ENCODE measurements at regions not wholly inside any gene's neighbourhood (a gene's known extent, or its start where the extent isn't known, plus 50 kb on each side); places are given as distances from the start of the nearest gene placed in this dataset.

- TF ChIP-seq, protein P1, sequence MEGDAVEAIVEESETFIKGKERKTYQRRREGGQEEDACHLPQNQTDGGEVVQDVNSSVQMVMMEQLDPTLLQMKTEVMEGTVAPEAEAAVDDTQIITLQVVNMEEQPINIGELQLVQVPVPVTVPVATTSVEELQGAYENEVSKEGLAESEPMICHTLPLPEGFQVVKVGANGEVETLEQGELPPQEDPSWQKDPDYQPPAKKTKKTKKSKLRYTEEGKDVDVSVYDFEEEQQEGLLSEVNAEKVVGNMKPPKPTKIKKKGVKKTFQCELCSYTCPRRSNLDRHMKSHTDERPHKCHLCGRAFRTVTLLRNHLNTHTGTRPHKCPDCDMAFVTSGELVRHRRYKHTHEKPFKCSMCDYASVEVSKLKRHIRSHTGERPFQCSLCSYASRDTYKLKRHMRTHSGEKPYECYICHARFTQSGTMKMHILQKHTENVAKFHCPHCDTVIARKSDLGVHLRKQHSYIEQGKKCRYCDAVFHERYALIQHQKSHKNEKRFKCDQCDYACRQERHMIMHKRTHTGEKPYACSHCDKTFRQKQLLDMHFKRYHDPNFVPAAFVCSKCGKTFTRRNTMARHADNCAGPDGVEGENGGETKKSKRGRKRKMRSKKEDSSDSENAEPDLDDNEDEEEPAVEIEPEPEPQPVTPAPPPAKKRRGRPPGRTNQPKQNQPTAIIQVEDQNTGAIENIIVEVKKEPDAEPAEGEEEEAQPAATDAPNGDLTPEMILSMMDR (IDR thresholded peaks at IDR 0.05) = no peak
- TF ChIP-seq POLR2A (IDR thresholded peaks at IDR 0.05) = no peak
These were observed 631.8 kb upstream of the GRM7 start for GRCh38 chr3:6228958-6229683.
